H1 (cell line): ENCODE measurements at regions not wholly inside any gene's neighbourhood (a gene's known extent, or its start where the extent isn't known, plus 50 kb on each side); places are given as distances from the start of the nearest gene placed in this dataset.

ENCODE experiments used
- CTCF ChIA-PET: fragments of 300-600 bp; sonication (Branson Sonifier 250); formaldehyde crosslinking; loops from one replicate; lab custom pipeline; 2021; ENCODE audit not compliant: partially characterized antibody; lab: Charles Lee
- POLR2A ChIA-PET: fragments of 300-600 bp; sonication (Branson Sonifier 250); formaldehyde crosslinking; loops from one replicate; lab custom pipeline; 2021; ENCODE audit warnings: inconsistent platforms; ENCODE audit not compliant: partially characterized antibody; lab: Charles Lee
- DNase-seq, 2 experiments: peaks; one replicate each; pipeline versions ENCODE4 v3.0.0 to v3.0.0-alpha.2; 2010 to 2022; ENCODE audit warnings: low spot score in 2 of 2, low read depth in 1 of 2, mixed read lengths in 1 of 2
- FAIRE-seq: peaks from 2 replicates; lab custom pipeline; 2011; peaks lifted over from hg19 to GRCh38; lab: Jason Lieb, UNC
- H2AFZ ChIP-seq: 2 replicates; pipeline ENCODE4 v1.8.1; 2012; ENCODE audit warnings: low read length, inconsistent platforms
- H2AK5ac ChIP-seq: 2 replicates; pipeline ENCODE4 v1.6.1; 2013; ENCODE audit warnings: low read depth, low read length
- H2BK120ac ChIP-seq: replicated peaks from 2 replicates; pipeline ENCODE3; 2013; ENCODE audit warnings: low read depth, low read length, inconsistent platforms
- H2BK12ac ChIP-seq: 2 replicates; pipeline ENCODE4 v1.6.1; 2013; ENCODE audit warnings: low read depth, low read length
- H2BK15ac ChIP-seq: 2 replicates; pipeline ENCODE4 v1.6.1; 2013; ENCODE audit warnings: low read length
- H2BK20ac ChIP-seq: 2 replicates; pipeline ENCODE4 v1.6.1; 2013; ENCODE audit warnings: low read length
- H2BK5ac ChIP-seq: 2 replicates; pipeline ENCODE4 v1.6.1; 2013; ENCODE audit warnings: low read depth, low read length
- H3K14ac ChIP-seq: 2 replicates; pipeline ENCODE4 v1.6.1; 2013; ENCODE audit warnings: inconsistent platforms; ENCODE audit not compliant: insufficient read length
- H3K18ac ChIP-seq: 2 replicates; pipeline ENCODE4 v1.6.1; 2013; ENCODE audit warnings: low read length; ENCODE audit errors: extremely low read depth
- H3K23ac ChIP-seq: 2 replicates; pipeline ENCODE4 v1.6.1; 2013; ENCODE audit warnings: inconsistent platforms; ENCODE audit not compliant: insufficient read length
- H3K23me2 ChIP-seq: 2 replicates; pipeline ENCODE4 v1.6.1; 2013; ENCODE audit warnings: low read depth, low read length
- H3K27ac ChIP-seq: 2 replicates; pipeline ENCODE4 v1.6.1; 2011; ENCODE audit warnings: low read depth, low read length, inconsistent platforms
- H3K27me3 ChIP-seq, 4 experiments: replicated peaks in 1 of 4; 1 replicate in 1 of 4; 2 replicates in 3 of 4; pipeline versions ENCODE4 v1.6.1 to v1.8.1; 2011 to 2013; ENCODE audit warnings: low read length in 3 of 4, mild to moderate bottlenecking in 3 of 4, inconsistent platforms in 2 of 4, mixed read lengths in 2 of 4, moderate library complexity in 1 of 4; ENCODE audit not compliant: control insufficient read depth in 3 of 4, insufficient read depth in 3 of 4; ENCODE audit errors: extremely low read depth in 1 of 4
- H3K36me3 ChIP-seq, 4 experiments: 2 replicates each; pipeline versions ENCODE4 v1.6.1 to v1.8.1; 2011 to 2013; ENCODE audit warnings: mild to moderate bottlenecking in 4 of 4, low read length in 3 of 4, moderate library complexity in 2 of 4, control low read depth in 1 of 4, inconsistent platforms in 1 of 4; ENCODE audit not compliant: insufficient read depth in 4 of 4, control insufficient read depth in 2 of 4
- H3K4ac ChIP-seq: replicated peaks from 2 replicates; pipeline ENCODE3; 2013; ENCODE audit warnings: low read length, low read depth, mixed read lengths, inconsistent platforms; ENCODE audit not compliant: insufficient read length
- H3K4me1 ChIP-seq, 4 experiments: replicated peaks in 1 of 4; 1 replicate in 1 of 4; 2 replicates in 3 of 4; pipeline versions ENCODE4 v1.6.1 to v1.8.1; 2011 to 2013; ENCODE audit warnings: low read length in 3 of 4, inconsistent platforms in 2 of 4, mixed read lengths in 1 of 4; ENCODE audit not compliant: insufficient read depth in 4 of 4, control insufficient read depth in 3 of 4
- H3K4me2 ChIP-seq, 2 experiments: 2 replicates each; pipeline versions ENCODE4 v1.6.1 to v1.8.1; 2011 to 2013; ENCODE audit warnings: low read depth in 2 of 2, low read length in 2 of 2, control low read depth in 1 of 2, inconsistent platforms in 1 of 2, mild to moderate bottlenecking in 1 of 2; ENCODE audit not compliant: insufficient read depth in 1 of 2
- H3K4me3 ChIP-seq, 4 experiments: fragments of 200-600, 300-600 bp in 1 of 4; sonication (generic), shearing (Covaris generic), sonication (Bioruptor Twin) in 1 of 4; 2 replicates each; pipeline versions ENCODE4 v1.5.1 to v1.8.1; 2011 to 2016; ENCODE audit warnings: low read length in 4 of 4, low read depth in 3 of 4, control low read depth in 2 of 4, inconsistent platforms in 2 of 4, mild to moderate bottlenecking in 2 of 4, mixed read lengths in 1 of 4, moderate library complexity in 1 of 4; ENCODE audit not compliant: insufficient read depth in 2 of 4; ENCODE audit errors: extremely low read depth in 1 of 4
- H3K56ac ChIP-seq: replicated peaks from 2 replicates; pipeline ENCODE3; 2013; ENCODE audit warnings: low read depth, mild to moderate bottlenecking, mixed read lengths, low read length, inconsistent platforms; ENCODE audit not compliant: insufficient read length
- H3K79me1 ChIP-seq: 2 replicates; pipeline ENCODE4 v1.6.1; 2013; ENCODE audit warnings: low read depth, low read length, control low read depth
- H3K79me2 ChIP-seq, 2 experiments: 2 replicates each; pipeline versions ENCODE4 v1.6.1 to v1.8.1; 2012 to 2013; ENCODE audit warnings: low read length in 2 of 2, mild to moderate bottlenecking in 2 of 2, inconsistent platforms in 1 of 2; ENCODE audit not compliant: insufficient read depth in 2 of 2, control insufficient read depth in 1 of 2
- H3K9ac ChIP-seq, 4 experiments: replicated peaks in 1 of 4; 1 replicate in 1 of 4; 2 replicates in 3 of 4; pipeline versions ENCODE4 v1.6.1 to v1.8.1; 2011 to 2013; ENCODE audit warnings: low read depth in 3 of 4, low read length in 3 of 4, control low read depth in 2 of 4, mild to moderate bottlenecking in 2 of 4, moderate library complexity in 2 of 4, inconsistent platforms in 1 of 4; ENCODE audit errors: extremely low read depth in 1 of 4
- H3K9me3 ChIP-seq, 2 experiments: 2 replicates each; pipeline versions ENCODE4 v1.6.1 to v1.8.1; 2012 to 2013; ENCODE audit warnings: mild to moderate bottlenecking in 2 of 2, moderate library complexity in 2 of 2, control low read depth in 1 of 2, inconsistent platforms in 1 of 2, low read depth in 1 of 2, low read length in 1 of 2, mixed read lengths in 1 of 2; ENCODE audit not compliant: insufficient read depth in 2 of 2
- H4K20me1 ChIP-seq, 2 experiments: replicated peaks in 1 of 2; 2 replicates each; pipeline versions ENCODE3 to v1.8.1; 2011 to 2013; ENCODE audit warnings: inconsistent platforms in 2 of 2, low read length in 2 of 2, mild to moderate bottlenecking in 1 of 2; ENCODE audit not compliant: insufficient read depth in 2 of 2, control insufficient read depth in 1 of 2
- H4K5ac ChIP-seq: 2 replicates; pipeline ENCODE4 v1.6.1; 2013; ENCODE audit warnings: low read length, low read depth, mixed read lengths, inconsistent platforms; ENCODE audit not compliant: insufficient read length
- H4K8ac ChIP-seq: 2 replicates; pipeline ENCODE4 v1.8.0; 2013; ENCODE audit warnings: mild to moderate bottlenecking, moderate library complexity, low read length, inconsistent platforms; ENCODE audit not compliant: insufficient read depth; ENCODE audit errors: extremely low read depth
- H4K91ac ChIP-seq: replicated peaks from 2 replicates; pipeline ENCODE3; 2013; ENCODE audit warnings: low read length, mixed read lengths, inconsistent platforms; ENCODE audit not compliant: insufficient read length
- JUN ChIP-seq: IDR thresholded peaks from 2 replicates; pipeline ENCODE4 v1.6.1; 2011; ENCODE audit warnings: low read depth, mild to moderate bottlenecking, improper control_type of control experiment, low read length
- KDM5A ChIP-seq: fragments of 200-600 bp; IDR thresholded peaks from 2 replicates; pipeline ENCODE4 v1.7.1; 2012; ENCODE audit warnings: mild to moderate bottlenecking, low read length, inconsistent platforms, mixed read lengths
- MAFK ChIP-seq: IDR thresholded peaks from 2 replicates; pipeline ENCODE4 v1.6.1; 2012; ENCODE audit warnings: low read depth, mild to moderate bottlenecking, improper control_type of control experiment, low read length
- RXRA ChIP-seq: IDR thresholded peaks from 2 replicates; pipeline ENCODE4 v1.6.1; 2011; ENCODE audit warnings: low read depth, mild to moderate bottlenecking, low read length, moderate library complexity; ENCODE audit not compliant: insufficient read depth
- USF2 ChIP-seq: IDR thresholded peaks from 2 replicates; pipeline ENCODE4 v1.6.1; 2011; ENCODE audit warnings: low read length, improper control_type of control experiment
- WGBS, 2 experiments: shearing (Covaris generic) in 1 of 2; methylation state at CpG; one replicate each; pipeline versions ENCODE4 v1.1.6 to v1.1.7; 2013 to 2015; ENCODE audit warnings: low lambda C conversion rate in 2 of 2, mixed read lengths in 2 of 2, inconsistent platforms in 1 of 2, low coverage in 1 of 2, missing lambda C conversion rate in 1 of 2; ENCODE audit not compliant: insufficient replicate concordance in 2 of 2, insufficient coverage in 1 of 2, insufficient read length in 1 of 2; ENCODE audit errors: extremely low coverage in 1 of 2, missing lambda C conversion rate in 1 of 2; 5-methylcytosine and 5-hydroxymethylcytosine counted together

DNA sequence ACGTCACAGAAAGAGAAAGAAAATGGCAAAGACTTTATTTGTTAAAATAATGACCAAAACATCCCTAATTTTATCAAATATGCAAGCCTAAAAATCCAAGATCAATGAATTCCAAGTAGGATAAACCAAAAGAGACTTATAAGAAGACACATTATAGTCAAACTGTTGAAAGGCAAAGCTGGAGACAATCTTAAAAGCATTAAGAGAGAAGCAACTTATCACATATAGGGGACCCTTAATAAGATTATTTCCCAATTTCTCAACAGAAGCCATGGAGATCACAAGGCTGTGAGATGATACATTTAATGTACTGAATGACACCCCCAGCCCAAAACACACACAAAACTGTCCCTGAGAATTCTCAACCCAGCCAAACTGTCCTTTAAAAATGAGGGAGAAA, 228.7 kb downstream of the COG6 start:
- H3K4me1 ChIP-seq, result no peaks in the 10 kb centered on the region
- no peak overlapping the region for H4K5ac ChIP-seq
- H3K27me3 ChIP-seq, result no peaks in the 10 kb centered on the region
- H3K79me2 ChIP-seq, result no peaks in the 10 kb centered on the region
- no peak overlapping the region for H2BK5ac ChIP-seq
- no peak overlapping the region for H3K4ac ChIP-seq
- H2BK20ac ChIP-seq, result no peak overlapping the region
- CTCF ChIA-PET, result interaction anchor here (1.1 kb wide), 1 partner anchor 59 kb away, joined by 3 read pairs; no protein-coding TSS in a partner anchor
- H3K36me3 ChIP-seq, result no peaks in the 10 kb centered on the region
- H3K14ac ChIP-seq, result no peak overlapping the region
- no peak overlapping the region for H4K8ac ChIP-seq
- no peak overlapping the region for H2BK12ac ChIP-seq
- 38% methylated on average over 1 of the region's 1 CpG; no CpG with 5 or more reads in 1 of the 2 experiments for WGBS, 2 experiments
- no peak overlapping the region for H3K27ac ChIP-seq
- H3K56ac ChIP-seq, result no peak overlapping the region
- H3K23ac ChIP-seq, result no peak overlapping the region
- no peak overlapping the region for H2BK15ac ChIP-seq
- no peak overlapping the region for H2BK120ac ChIP-seq
- H3K79me1 ChIP-seq, result no peaks in the 10 kb centered on the region
- no peaks in the 10 kb centered on the region for H4K20me1 ChIP-seq
- POLR2A ChIA-PET, result no interaction called here
- no peak overlapping the region for H2AK5ac ChIP-seq
- H3K23me2 ChIP-seq, result no peaks in the 10 kb centered on the region
- H4K91ac ChIP-seq, result no peak overlapping the region
- H2AFZ ChIP-seq, result no peak overlapping the region
- H3K18ac ChIP-seq, result no peak overlapping the region
- no peak overlapping the region for H3K4me3 ChIP-seq
- FAIRE-seq (no peak), DNase-seq (no peak)
- H3K9ac ChIP-seq, result no peak overlapping the region
- H3K9me3 ChIP-seq, result peaks cover 0 to 6% of the 10 kb centered on the region in 2 experiments; a peak in 1 of 4 replicates
- no peak overlapping the region for H3K4me2 ChIP-seq
- TF ChIP-seq USF2 (no peak), MAFK (no peak), JUN (no peak), RXRA (no peak), KDM5A (no peak)
